Activated naive CD4-positive, alpha-beta T cell treated with anti-CD3 and anti-CD28 coated beads, Interleukin-2, amount 50 U/mL, for 24 hours (primary cell): ENCODE measurements at regions not wholly inside any gene's neighbourhood (a gene's known extent, or its start where the extent isn't known, plus 50 kb on each side); places are given as distances from the start of the nearest gene placed in this dataset.

Experiments
- H3K27ac Mint-ChIP-seq: one replicate; pipeline ENCODE4 v1.8.0; 2021; ENCODE audit warnings: mild to moderate bottlenecking, mixed read lengths
- H3K27me3 Mint-ChIP-seq: one replicate; pipeline ENCODE4 v1.8.0; 2021; ENCODE audit warnings: mixed read lengths
- H3K36me3 Mint-ChIP-seq: one replicate; pipeline ENCODE4 v1.8.0; 2021; ENCODE audit warnings: mixed read lengths
- H3K4me1 Mint-ChIP-seq: one replicate; pipeline ENCODE4 v1.8.0; 2021; ENCODE audit warnings: mixed read lengths
- H3K4me3 Mint-ChIP-seq: one replicate; pipeline ENCODE4 v1.8.0; 2021; ENCODE audit warnings: mild to moderate bottlenecking, mixed read lengths
- H3K9me3 Mint-ChIP-seq: one replicate; pipeline ENCODE4 v1.8.0; 2021; ENCODE audit warnings: mixed read lengths

DNA sequence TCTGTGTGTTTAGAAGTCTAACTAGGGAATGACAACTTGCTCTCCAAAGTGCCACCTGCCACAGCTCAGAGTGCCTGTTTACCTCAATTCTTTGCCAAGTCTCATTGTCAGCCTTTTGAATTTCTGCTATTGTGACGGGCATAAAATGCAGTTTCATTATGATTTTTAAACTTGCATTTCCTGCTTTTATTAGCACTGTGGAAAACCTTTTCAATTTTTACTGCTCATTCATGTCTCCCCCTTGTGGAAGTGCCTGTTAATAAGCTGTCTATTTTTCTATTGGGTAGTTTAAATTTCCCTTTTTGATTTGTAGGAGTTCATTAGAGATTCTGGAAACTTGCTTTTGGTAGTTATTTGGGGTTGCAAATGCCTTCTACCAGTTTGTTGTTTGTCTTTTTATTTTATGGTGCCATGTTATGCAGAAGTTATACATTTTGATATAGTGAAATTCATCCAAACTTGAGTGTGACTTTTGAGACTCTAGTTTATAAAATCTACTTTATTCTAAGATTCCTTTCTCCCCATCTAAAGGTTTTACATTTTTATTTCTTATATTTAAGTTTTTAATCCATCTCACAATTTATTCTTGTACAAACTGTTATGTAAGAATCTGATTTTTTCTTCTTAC is 53.9 kb upstream of the FRMD4B start:
- no peak overlapping the region for H3K27ac Mint-ChIP-seq
- H3K4me3 Mint-ChIP-seq: no peak overlapping the region
- H3K36me3 Mint-ChIP-seq: no peaks in the 10 kb centered on the region
- H3K4me1 Mint-ChIP-seq: peaks cover 4% of the 10 kb centered on the region
- no peaks in the 10 kb centered on the region for H3K27me3 Mint-ChIP-seq
- H3K9me3 Mint-ChIP-seq: no peaks in the 10 kb centered on the region

DNA sequence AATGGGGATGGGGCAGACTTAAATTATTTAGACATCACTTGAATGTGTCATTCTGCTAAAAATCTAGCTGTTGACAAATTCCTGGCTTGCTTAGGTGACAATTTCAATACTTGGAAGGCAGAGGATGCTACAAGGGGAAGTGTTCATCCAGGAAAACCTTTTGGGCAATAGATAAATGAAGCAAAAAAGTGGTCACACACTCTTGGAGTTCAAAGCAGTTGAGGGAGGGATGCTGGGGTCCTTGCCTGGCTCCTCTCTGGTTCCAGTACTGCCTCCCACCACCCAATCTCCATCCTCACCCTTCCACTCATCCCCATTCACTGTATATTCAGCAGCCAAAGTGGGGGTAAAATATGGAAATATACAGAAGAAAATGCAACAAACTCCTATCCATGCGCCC is 52.6 kb upstream of the FRMD4B start:
- Mint-ChIP-seq H3K27ac (no peak overlapping the region), H3K9me3 (no peaks in the 10 kb centered on the region), H3K4me3 (no peak overlapping the region), H3K4me1 (peaks cover 4% of the 10 kb centered on the region), H3K36me3 (no peaks in the 10 kb centered on the region), H3K27me3 (no peaks in the 10 kb centered on the region)

DNA sequence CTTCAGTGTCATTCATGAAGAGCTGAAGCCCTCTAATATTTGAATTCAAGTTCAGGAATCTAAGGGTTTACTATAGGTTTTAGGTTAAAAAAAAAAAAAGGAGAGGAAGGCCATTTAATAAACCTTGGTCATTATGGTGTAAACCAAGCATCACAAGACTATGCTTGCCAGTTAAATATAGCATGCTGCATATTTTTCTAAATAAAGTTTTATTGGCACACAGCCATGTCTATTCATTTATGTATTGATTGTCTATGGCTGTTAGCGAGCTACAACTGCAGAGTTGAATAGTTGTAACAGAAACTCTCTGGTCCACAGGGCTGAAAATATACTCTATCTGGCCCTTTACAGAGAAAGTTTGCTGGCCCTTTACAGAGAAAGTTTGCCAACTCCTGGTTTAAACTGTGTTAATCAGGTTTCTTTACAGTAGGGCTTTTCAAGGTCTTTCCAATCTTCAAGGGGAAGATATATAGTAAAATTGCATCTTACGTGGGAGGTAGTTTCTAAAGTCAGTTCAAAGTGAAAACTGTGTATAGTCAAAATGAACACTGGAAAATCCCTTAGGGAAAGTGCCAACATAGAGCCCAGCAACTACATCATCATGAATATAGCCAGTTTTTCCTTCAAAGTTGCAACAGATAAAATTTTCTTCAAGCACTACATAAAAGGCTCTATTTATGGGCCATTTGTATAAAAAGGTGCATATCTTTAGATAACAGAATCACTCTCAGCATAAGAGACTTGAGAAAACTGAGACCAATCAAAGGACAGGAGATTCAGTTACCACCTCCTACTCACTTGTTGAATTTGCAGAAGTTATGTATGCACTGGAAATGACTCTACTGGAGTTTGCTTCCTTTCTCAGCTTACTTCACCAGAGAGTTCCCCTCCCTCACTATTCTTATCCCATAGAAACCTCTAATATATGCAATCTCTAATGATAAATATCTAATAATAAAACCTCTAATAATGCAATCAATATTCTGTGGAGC is 49.7 kb upstream of the FRMD4B start:
- Mint-ChIP-seq H3K4me3 (no peak overlapping the region), H3K36me3 (no peaks in the 10 kb centered on the region), H3K27ac (no peak overlapping the region), H3K9me3 (no peaks in the 10 kb centered on the region), H3K4me1 (peaks cover 4% of the 10 kb centered on the region), H3K27me3 (no peaks in the 10 kb centered on the region)
